ENCODE measurements at regions not wholly inside any gene's neighbourhood (a gene's known extent, or its start where the extent isn't known, plus 50 kb on each side); places are given as distances from the start of the nearest gene placed in this dataset.

DNA sequence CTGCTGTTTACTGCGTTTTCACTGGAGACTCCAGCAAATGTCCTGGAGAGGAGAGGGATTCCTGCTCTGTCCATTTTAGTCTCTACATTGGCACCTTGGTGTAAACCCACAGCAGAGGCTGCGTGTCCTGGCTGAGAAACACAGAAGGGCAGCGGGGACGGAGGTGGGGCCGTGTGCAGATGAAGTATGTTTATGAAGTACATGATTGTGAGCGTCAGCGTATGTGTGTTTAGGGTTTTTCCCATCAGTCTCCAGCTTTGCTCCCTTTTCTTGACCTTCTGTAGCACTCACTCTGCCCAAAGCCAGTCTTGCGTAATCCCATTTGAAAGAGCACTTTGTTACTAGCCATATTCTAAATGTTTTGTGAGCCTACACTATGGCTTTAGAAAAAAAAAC, 750.7 kb upstream of the SORCS1 start:
- Histone ChIP-seq H3K27ac (ENCODE audit: insufficient read length, low read depth, low read length) (no peak overlapping the region), H3K9ac (ENCODE audit: extremely low read depth, insufficient read length, low read length) (peak overlapping the region; percentile 3)

More for the DNA sequence above, 750.7 kb upstream of the SORCS1 start:
- Histone ChIP-seq H3K4ac (ENCODE audit: low read depth, low read length) (no peak overlapping the region), H3K4me1 (ENCODE audit: insufficient read depth, low read length) (peaks cover 3% of the 10 kb centered on the region; the same call in 1 of the 2 replicates), H3K79me2 (ENCODE audit: insufficient read depth, low read length) (no peaks in the 10 kb centered on the region), H3K56ac (ENCODE audit: insufficient read length, low read depth, low read length) (no peak overlapping the region), H2BK12ac (ENCODE audit: insufficient read length, low read depth, low read length) (no peak overlapping the region), H3K4me2 (ENCODE audit: insufficient read depth, insufficient read length, low read length) (peak overlapping the region; percentile 82), H3K9me3 (ENCODE audit: control insufficient read depth, low read depth, low read length) (no peaks in the 10 kb centered on the region), H2BK15ac (ENCODE audit: low read depth, low read length) (no peak overlapping the region), H3T11ph (ENCODE audit: low read length) (no peak overlapping the region), H2AFZ (ENCODE audit: low read length) (no peak overlapping the region), H3K18ac (ENCODE audit: insufficient read length, low read depth, low read length) (no peak overlapping the region), H3K79me1 (ENCODE audit: insufficient read depth, low read depth, low read length, poor library complexity, severe bottlenecking) (no peaks in the 10 kb centered on the region), H4K5ac (ENCODE audit: insufficient read length, low read depth, low read length) (no peak overlapping the region), H3K23ac (ENCODE audit: insufficient read length, low read depth, low read length) (no peak overlapping the region), H4K91ac (ENCODE audit: insufficient read length, low read depth, low read length) (no peak overlapping the region), H3K14ac (ENCODE audit: insufficient read depth, low read length) (peak overlapping the region; percentile 5; the same call in 1 of the 2 replicates), H2AK5ac (ENCODE audit: insufficient read length, low read length) (no peak overlapping the region), H2BK120ac (ENCODE audit: low read depth, low read length, poor library complexity, severe bottlenecking) (no peak overlapping the region), H4K20me1 (ENCODE audit: control insufficient read depth, insufficient read depth, insufficient read length) (no peaks in the 10 kb centered on the region), H2BK5ac (ENCODE audit: insufficient read length, low read length) (no peak overlapping the region), H3K27me3 (ENCODE audit: insufficient read depth, low read length) (no peaks in the 10 kb centered on the region), H4K8ac (replicated peaks; ENCODE audit: insufficient read length, low read depth, low read length) (no peak overlapping the region), H3K23me2 (ENCODE audit: insufficient read length, low read depth, low read length, poor library complexity, severe bottlenecking) (peaks cover 16% of the 10 kb centered on the region), H2BK20ac (ENCODE audit: low read depth, low read length, poor library complexity, severe bottlenecking) (no peak overlapping the region)
- H3K9me3 Mint-ChIP-seq = peaks cover 6 to 9% of the 10 kb centered on the region in 2 experiments
- no peaks in the 10 kb centered on the region for H3K27me3 Mint-ChIP-seq (ENCODE audit: low read depth)
- TF ChIP-seq, protein P1, sequence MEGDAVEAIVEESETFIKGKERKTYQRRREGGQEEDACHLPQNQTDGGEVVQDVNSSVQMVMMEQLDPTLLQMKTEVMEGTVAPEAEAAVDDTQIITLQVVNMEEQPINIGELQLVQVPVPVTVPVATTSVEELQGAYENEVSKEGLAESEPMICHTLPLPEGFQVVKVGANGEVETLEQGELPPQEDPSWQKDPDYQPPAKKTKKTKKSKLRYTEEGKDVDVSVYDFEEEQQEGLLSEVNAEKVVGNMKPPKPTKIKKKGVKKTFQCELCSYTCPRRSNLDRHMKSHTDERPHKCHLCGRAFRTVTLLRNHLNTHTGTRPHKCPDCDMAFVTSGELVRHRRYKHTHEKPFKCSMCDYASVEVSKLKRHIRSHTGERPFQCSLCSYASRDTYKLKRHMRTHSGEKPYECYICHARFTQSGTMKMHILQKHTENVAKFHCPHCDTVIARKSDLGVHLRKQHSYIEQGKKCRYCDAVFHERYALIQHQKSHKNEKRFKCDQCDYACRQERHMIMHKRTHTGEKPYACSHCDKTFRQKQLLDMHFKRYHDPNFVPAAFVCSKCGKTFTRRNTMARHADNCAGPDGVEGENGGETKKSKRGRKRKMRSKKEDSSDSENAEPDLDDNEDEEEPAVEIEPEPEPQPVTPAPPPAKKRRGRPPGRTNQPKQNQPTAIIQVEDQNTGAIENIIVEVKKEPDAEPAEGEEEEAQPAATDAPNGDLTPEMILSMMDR (conservative IDR thresholded peaks at IDR 0.05) = no peak
- H3K27ac Mint-ChIP-seq = peak overlapping the region; percentile 13 to 92 (median 81); a peak in 5 of 7 replicates
- H3K4me3 Mint-ChIP-seq = peak overlapping the region; percentile 80 to 89
- no CpG with 5 or more reads among the region's 8 CpGs for WGBS (ENCODE audit: extremely low coverage, insufficient read length, low lambda C conversion rate)
- no peak for DNase-seq
- H3K4me1 Mint-ChIP-seq = peaks cover 68 to 76% of the 10 kb centered on the region in 2 experiments
- peaks cover 2 to 22% (median 5%) of the 10 kb centered on the region in 3 experiments; a peak in 4 of 7 replicates for H3K36me3 Mint-ChIP-seq (ENCODE audit: insufficient read depth in 1 of 3, low read depth in 3 of 3)

Data from H9 (cell line).